Thoracic aorta (tissue), 2 donors: ENCODE measurements at regions not wholly inside any gene's neighbourhood (a gene's known extent, or its start where the extent isn't known, plus 50 kb on each side); places are given as distances from the start of the nearest gene placed in this dataset.

Source experiments
- ATAC-seq: fragments of 150-250 bp; one replicate; pipeline ENCODE4 v1.8.0; 2017; ENCODE audit warnings: low read depth; ENCODE audit not compliant: insufficient number of reproducible peaks, low FRiP score
- DNase-seq: peaks from one replicate; pipeline ENCODE4 v3.0.0-alpha.2; 2020; ENCODE audit warnings: low spot score
- H3K27ac ChIP-seq, 2 donors: fragments of 200-600 bp; sonication (generic); 1 replicate in 1 of 2; 2 replicates in 1 of 2; pipeline ENCODE4 v1.5.1; 2016; ENCODE audit warnings: mild to moderate bottlenecking in 2 of 2, moderate library complexity in 2 of 2
- H3K27me3 ChIP-seq: fragments of 200-600 bp; sonication (generic); replicated peaks from 2 replicates; pipeline ENCODE4 v1.6.0; 2016; ENCODE audit warnings: mild to moderate bottlenecking; ENCODE audit not compliant: insufficient read depth
- H3K36me3 ChIP-seq: fragments of 200-600 bp; sonication (generic); one replicate; pipeline ENCODE4 v1.5.1; 2016
- H3K4me1 ChIP-seq, 2 donors: fragments of 200-600 bp; sonication (generic); 1 replicate in 1 of 2; 2 replicates in 1 of 2; pipeline versions ENCODE4 v1.5.1 to v1.6.0; 2016; ENCODE audit warnings: low read depth in 2 of 2, mild to moderate bottlenecking in 1 of 2; ENCODE audit not compliant: control insufficient read depth in 1 of 2
- H3K4me3 ChIP-seq: fragments of 200-600 bp; sonication (generic); 2 replicates; pipeline ENCODE4 v1.5.1; 2016; ENCODE audit warnings: mild to moderate bottlenecking
- H3K9me3 ChIP-seq: fragments of 200-600 bp; sonication (generic); 2 replicates; pipeline ENCODE4 v1.5.1; 2016
- TF ChIP-seq, protein P1 (sequence below): fragments of 200-600 bp; sonication (generic); IDR thresholded peaks from one replicate; pipeline ENCODE4 v1.5.1; 2019; ENCODE audit warnings: antibody characterized with exemption

DNA sequence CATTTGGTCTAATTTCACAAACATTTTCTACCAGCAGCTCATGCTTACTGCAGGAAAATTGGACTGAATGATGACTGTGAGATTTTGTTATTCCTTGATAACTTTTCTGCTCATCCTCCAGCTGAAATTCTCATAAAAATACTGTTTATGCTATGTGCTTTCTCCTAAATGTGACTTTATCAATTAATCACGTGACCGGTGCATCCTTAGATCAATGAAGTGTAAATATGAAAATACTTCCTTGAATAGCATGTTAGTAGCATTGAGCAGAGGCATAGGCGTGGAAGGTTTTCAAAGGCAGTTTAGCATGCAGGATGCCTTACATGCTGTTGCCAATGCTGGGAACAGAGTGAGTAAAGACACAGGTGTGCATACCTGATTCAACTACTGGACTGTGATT, 1002.5 kb downstream of the CBLN2 start:
- no peak overlapping the region for H3K4me3 ChIP-seq
- DNase-seq: no peak
- ATAC-seq: no peak

GRCh38 chr18:71529703-71530303, 1014.3 kb downstream of the CBLN2 start:
- TF ChIP-seq, protein P1, sequence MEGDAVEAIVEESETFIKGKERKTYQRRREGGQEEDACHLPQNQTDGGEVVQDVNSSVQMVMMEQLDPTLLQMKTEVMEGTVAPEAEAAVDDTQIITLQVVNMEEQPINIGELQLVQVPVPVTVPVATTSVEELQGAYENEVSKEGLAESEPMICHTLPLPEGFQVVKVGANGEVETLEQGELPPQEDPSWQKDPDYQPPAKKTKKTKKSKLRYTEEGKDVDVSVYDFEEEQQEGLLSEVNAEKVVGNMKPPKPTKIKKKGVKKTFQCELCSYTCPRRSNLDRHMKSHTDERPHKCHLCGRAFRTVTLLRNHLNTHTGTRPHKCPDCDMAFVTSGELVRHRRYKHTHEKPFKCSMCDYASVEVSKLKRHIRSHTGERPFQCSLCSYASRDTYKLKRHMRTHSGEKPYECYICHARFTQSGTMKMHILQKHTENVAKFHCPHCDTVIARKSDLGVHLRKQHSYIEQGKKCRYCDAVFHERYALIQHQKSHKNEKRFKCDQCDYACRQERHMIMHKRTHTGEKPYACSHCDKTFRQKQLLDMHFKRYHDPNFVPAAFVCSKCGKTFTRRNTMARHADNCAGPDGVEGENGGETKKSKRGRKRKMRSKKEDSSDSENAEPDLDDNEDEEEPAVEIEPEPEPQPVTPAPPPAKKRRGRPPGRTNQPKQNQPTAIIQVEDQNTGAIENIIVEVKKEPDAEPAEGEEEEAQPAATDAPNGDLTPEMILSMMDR: no peak

More for the DNA sequence above, 1002.5 kb downstream of the CBLN2 start:
- H3K9me3 ChIP-seq: no peaks in the 10 kb centered on the region
- H3K27ac ChIP-seq: no peak overlapping the region
- no peaks in the 10 kb centered on the region for H3K4me1 ChIP-seq
- H3K27me3 ChIP-seq: no peaks in the 10 kb centered on the region
- TF ChIP-seq, protein P1: no peak
- H3K36me3 ChIP-seq: no peaks in the 10 kb centered on the region

GRCh38 chr18:71523483-71524435, 1020.4 kb downstream of the CBLN2 start:
- Histone ChIP-seq H3K36me3 (no peaks in the 10 kb centered on the region), H3K9me3 (no peaks in the 10 kb centered on the region), H3K4me1 (no peaks in the 10 kb centered on the region), H3K4me3 (no peak overlapping the region), H3K27ac (no peak overlapping the region), H3K27me3 (no peaks in the 10 kb centered on the region)
- TF ChIP-seq, protein P1: no peak
- ATAC-seq: no peak
- no peak for DNase-seq

More at GRCh38 chr18:71529703-71530303, 1014.3 kb downstream of the CBLN2 start:
- Histone ChIP-seq H3K36me3 (no peaks in the 10 kb centered on the region), H3K4me1 (no peaks in the 10 kb centered on the region), H3K9me3 (no peaks in the 10 kb centered on the region), H3K27me3 (no peaks in the 10 kb centered on the region), H3K4me3 (no peak overlapping the region), H3K27ac (no peak overlapping the region)
- DNase-seq (no peak), ATAC-seq (no peak)

DNA sequence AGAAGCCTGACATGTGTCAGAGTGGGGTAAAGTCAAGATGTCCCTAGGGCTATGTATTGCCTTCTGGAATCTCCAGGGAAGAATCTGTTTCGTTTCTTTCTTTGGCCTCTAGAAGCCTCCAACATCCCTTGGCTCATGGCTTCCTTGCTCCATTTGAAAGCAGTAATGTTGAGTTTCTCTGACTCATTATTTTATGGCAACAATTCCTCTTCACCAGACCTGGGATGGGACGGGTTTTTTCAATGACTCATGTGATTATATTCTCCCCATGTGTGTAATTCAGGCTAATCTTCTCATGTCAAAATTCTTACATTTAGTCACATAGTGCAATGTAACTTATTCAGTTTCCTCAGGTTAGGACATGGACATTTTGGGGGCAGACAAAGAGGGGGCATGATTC, 1038.6 kb downstream of the CBLN2 start:
- no peaks in the 10 kb centered on the region for H3K9me3 ChIP-seq
- TF ChIP-seq, protein P1: no peak
- no peak overlapping the region for H3K4me3 ChIP-seq
- H3K27ac ChIP-seq: no peak overlapping the region
- DNase-seq (no peak), ATAC-seq (no peak)
- H3K36me3 ChIP-seq: no peaks in the 10 kb centered on the region
- H3K4me1 ChIP-seq: no peaks in the 10 kb centered on the region
- H3K27me3 ChIP-seq: no peaks in the 10 kb centered on the region

DNA sequence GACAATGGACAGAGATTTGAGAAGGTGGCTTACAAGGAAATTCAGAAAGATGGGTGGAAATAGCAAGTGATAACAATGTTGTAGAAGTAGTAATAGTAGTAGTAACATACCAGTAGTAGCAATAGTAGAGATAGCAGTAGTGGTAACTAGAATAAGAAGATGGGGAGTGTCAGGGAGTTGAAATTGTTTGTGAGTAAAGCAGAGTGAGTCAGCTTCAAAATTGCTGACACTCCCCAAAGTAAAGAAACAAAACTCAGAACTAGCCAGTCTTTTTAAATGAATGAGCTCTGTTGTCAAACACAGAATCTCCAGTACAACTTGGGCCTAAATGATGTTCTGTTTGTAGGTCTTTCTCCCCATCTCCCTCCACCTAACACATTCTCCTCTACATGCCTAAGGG, 1040.9 kb downstream of the CBLN2 start:
- ATAC-seq: no peak
- DNase-seq: no peak
- TF ChIP-seq, protein P1: no peak
- H3K36me3 ChIP-seq: no peaks in the 10 kb centered on the region
- no peak overlapping the region for H3K4me3 ChIP-seq
- no peaks in the 10 kb centered on the region for H3K27me3 ChIP-seq
- H3K4me1 ChIP-seq: no peaks in the 10 kb centered on the region
- H3K9me3 ChIP-seq: no peaks in the 10 kb centered on the region
- H3K27ac ChIP-seq: no peak overlapping the region
